NT2/D1 (cell line): ENCODE measurements at regions not wholly inside any gene's neighbourhood (a gene's known extent, or its start where the extent isn't known, plus 50 kb on each side); places are given as distances from the start of the nearest gene placed in this dataset.
A peak's percentile ranks its signal among the peaks of the same experiment; 100 is the strongest.

Source experiments
- DNase-seq: peaks from one replicate; pipeline ENCODE4 v3.0.0-alpha.2; 2011; ENCODE audit warnings: low read depth, low spot score
- H3K27me3 ChIP-seq: 2 replicates; pipeline ENCODE4 v1.6.0; 2011; ENCODE audit warnings: mild to moderate bottlenecking; ENCODE audit not compliant: insufficient read length, insufficient read depth
- H3K36me3 ChIP-seq: 2 replicates; pipeline ENCODE4 v1.6.1; 2011; ENCODE audit warnings: mild to moderate bottlenecking, low read length, mixed read lengths; ENCODE audit not compliant: insufficient read depth, insufficient read length
- H3K4me1 ChIP-seq: 2 replicates; pipeline ENCODE4 v1.5.1; 2011; ENCODE audit not compliant: insufficient read depth, insufficient read length
- H3K4me3 ChIP-seq: 2 replicates; pipeline ENCODE4 v1.5.1; 2011; ENCODE audit warnings: low read depth; ENCODE audit not compliant: insufficient read length
- H3K9ac ChIP-seq: 2 replicates; pipeline ENCODE4 v1.6.0; 2011; ENCODE audit warnings: low read depth; ENCODE audit not compliant: insufficient read length
- H3K9me3 ChIP-seq: 2 replicates; pipeline ENCODE4 v1.5.1; 2011; ENCODE audit warnings: mild to moderate bottlenecking, low read length; ENCODE audit not compliant: insufficient read depth
- SUZ12 ChIP-seq: IDR thresholded peaks from 2 replicates; pipeline ENCODE4 v1.6.1; 2011; ENCODE audit not compliant: insufficient read length, insufficient read depth; ENCODE audit errors: extremely low read depth
- YY1 ChIP-seq: IDR thresholded peaks from 2 replicates; pipeline ENCODE4 v1.6.1; 2011; ENCODE audit not compliant: insufficient read length, insufficient read depth
- ZNF274 ChIP-seq: IDR thresholded peaks from 2 replicates; pipeline ENCODE4 v1.6.1; 2011; ENCODE audit warnings: mild to moderate bottlenecking, low read depth, low read length

GRCh38 chr10:129047600-129047999, 419.4 kb upstream of the MGMT start:
- H3K4me3 ChIP-seq = no peak overlapping the region
- TF ChIP-seq SUZ12 (no peak), ZNF274 (no peak), YY1 (no peak)
- H3K9me3 ChIP-seq = no peaks in the 10 kb centered on the region
- no peak overlapping the region for H3K9ac ChIP-seq
- H3K27me3 ChIP-seq = no peaks in the 10 kb centered on the region
- H3K4me1 ChIP-seq = no peaks in the 10 kb centered on the region
- H3K36me3 ChIP-seq = no peaks in the 10 kb centered on the region
- DNase-seq = no peak

GRCh38 chr10:129048513-129048912, 418.5 kb upstream of the MGMT start:
- no peak overlapping the region for H3K9ac ChIP-seq
- no peaks in the 10 kb centered on the region for H3K36me3 ChIP-seq
- DNase-seq = no peak
- H3K4me1 ChIP-seq = no peaks in the 10 kb centered on the region
- H3K4me3 ChIP-seq = no peak overlapping the region
- no peaks in the 10 kb centered on the region for H3K9me3 ChIP-seq
- no peak for TF ChIP-seq SUZ12
- TF ChIP-seq YY1 = no peak
- no peak for TF ChIP-seq ZNF274
- H3K27me3 ChIP-seq = no peaks in the 10 kb centered on the region

- Histone ChIP-seq H3K4me3 (no peak overlapping the region), H3K9ac (no peak overlapping the region), H3K9me3 (no peaks in the 10 kb centered on the region), H3K36me3 (no peaks in the 10 kb centered on the region), H3K27me3 (no peaks in the 10 kb centered on the region), H3K4me1 (no peaks in the 10 kb centered on the region)
- TF ChIP-seq ZNF274 (no peak), SUZ12 (no peak), YY1 (no peak)
- DNase-seq = no peak
Observed at GRCh38 chr10:129049501-129049900, 417.5 kb upstream of the MGMT start.

- Histone ChIP-seq H3K9ac (no peak overlapping the region), H3K4me1 (no peaks in the 10 kb centered on the region), H3K9me3 (no peaks in the 10 kb centered on the region), H3K36me3 (no peaks in the 10 kb centered on the region), H3K4me3 (no peak overlapping the region), H3K27me3 (no peaks in the 10 kb centered on the region)
- no peak for TF ChIP-seq ZNF274
- TF ChIP-seq YY1 = no peak
- TF ChIP-seq SUZ12 = no peak
- no peak for DNase-seq
Observed at GRCh38 chr10:129055225-129055624, 411.8 kb upstream of the MGMT start.

GRCh38 chr10:129055986-129056385, 411.1 kb upstream of the MGMT start:
- no peak for TF ChIP-seq SUZ12
- TF ChIP-seq YY1 = no peak
- TF ChIP-seq ZNF274 = no peak
- Histone ChIP-seq H3K9ac (no peak overlapping the region), H3K4me1 (no peaks in the 10 kb centered on the region), H3K4me3 (no peak overlapping the region), H3K9me3 (no peaks in the 10 kb centered on the region), H3K36me3 (no peaks in the 10 kb centered on the region), H3K27me3 (no peaks in the 10 kb centered on the region)
- DNase-seq = no peak

- no peaks in the 10 kb centered on the region for H3K9me3 ChIP-seq
- no peaks in the 10 kb centered on the region for H3K27me3 ChIP-seq
- DNase-seq = no peak
- no peak overlapping the region for H3K4me3 ChIP-seq
- TF ChIP-seq YY1 = no peak
- no peak for TF ChIP-seq SUZ12
- no peak for TF ChIP-seq ZNF274
- H3K36me3 ChIP-seq = no peaks in the 10 kb centered on the region
- no peaks in the 10 kb centered on the region for H3K4me1 ChIP-seq
- H3K9ac ChIP-seq = peak overlapping the region; percentile 11
Observed at GRCh38 chr10:129056734-129057689, 410.0 kb upstream of the MGMT start.

GRCh38 chr10:129057856-129058663, 409.0 kb upstream of the MGMT start:
- no peak for DNase-seq
- H3K9ac ChIP-seq = no peak overlapping the region
- H3K27me3 ChIP-seq = no peaks in the 10 kb centered on the region
- TF ChIP-seq ZNF274 (no peak), YY1 (no peak), SUZ12 (no peak)
- H3K4me1 ChIP-seq = no peaks in the 10 kb centered on the region
- no peak overlapping the region for H3K4me3 ChIP-seq
- no peaks in the 10 kb centered on the region for H3K36me3 ChIP-seq
- no peaks in the 10 kb centered on the region for H3K9me3 ChIP-seq
